Endothelial cell (in vitro differentiated cells): ENCODE measurements at regions not wholly inside any gene's neighbourhood (a gene's known extent, or its start where the extent isn't known, plus 50 kb on each side); places are given as distances from the start of the nearest gene placed in this dataset.
"Not testable (repeated sequence)": the region's sequence is repeated elsewhere in the genome, so short reads cannot be mapped to it uniquely, and the experiment has no call there.

Experiments
- DNase-seq: peaks from one replicate; pipeline ENCODE4 v3.0.0; 2021; ENCODE audit warnings: low spot score
- H3K27ac Mint-ChIP-seq: one replicate; pipeline ENCODE4 v1.8.0; 2021; ENCODE audit warnings: mixed read lengths, inconsistent platforms; ENCODE audit not compliant: unreplicated experiment
- H3K27me3 Mint-ChIP-seq: one replicate; pipeline ENCODE4 v1.8.0; 2021; ENCODE audit warnings: mild to moderate bottlenecking, moderate library complexity, mixed read lengths, inconsistent platforms; ENCODE audit not compliant: unreplicated experiment
- H3K36me3 Mint-ChIP-seq: one replicate; pipeline ENCODE4 v1.8.0; 2021; ENCODE audit warnings: mild to moderate bottlenecking, low read depth, mixed read lengths, inconsistent platforms; ENCODE audit not compliant: unreplicated experiment
- H3K4me1 Mint-ChIP-seq: one replicate; pipeline ENCODE4 v1.8.0; 2021; ENCODE audit warnings: mild to moderate bottlenecking, mixed read lengths, inconsistent platforms; ENCODE audit not compliant: unreplicated experiment
- H3K4me3 Mint-ChIP-seq: one replicate; pipeline ENCODE4 v1.8.0; 2021; ENCODE audit warnings: mild to moderate bottlenecking, mixed read lengths, inconsistent platforms; ENCODE audit not compliant: unreplicated experiment
- H3K9me3 Mint-ChIP-seq: one replicate; pipeline ENCODE4 v1.8.0; 2021; ENCODE audit warnings: mixed read lengths, inconsistent platforms; ENCODE audit not compliant: unreplicated experiment
- CTCF ChIP-seq: fragments of 200-600 bp; sonication (generic); IDR thresholded peaks from one replicate; pipeline ENCODE4 v1.5.0; 2021; ENCODE audit warnings: antibody characterized with exemption; ENCODE audit not compliant: unreplicated experiment

- Mint-ChIP-seq H3K27ac (no peak overlapping the region), H3K36me3 (no peaks in the 10 kb centered on the region)
- no peak for TF ChIP-seq CTCF
Observed at GRCh38 chr5:34467436-34467835, 188.7 kb upstream of the RAI14 start.

GRCh38 chr5:34467984-34468383 lies 188.1 kb upstream of the RAI14 start:
- H3K4me1 Mint-ChIP-seq, H3K27ac Mint-ChIP-seq, DNase-seq, H3K9me3 Mint-ChIP-seq, H3K4me3 Mint-ChIP-seq, H3K27me3 Mint-ChIP-seq, H3K36me3 Mint-ChIP-seq: not testable (repeated sequence)

More at GRCh38 chr5:34467436-34467835, 188.7 kb upstream of the RAI14 start:
- Mint-ChIP-seq H3K4me1 (no peaks in the 10 kb centered on the region), H3K4me3 (no peak overlapping the region), H3K27me3 (peaks cover 1% of the 10 kb centered on the region), H3K9me3 (no peaks in the 10 kb centered on the region)
- DNase-seq: no peak

GRCh38 chr5:34469971-34470370 lies 186.2 kb upstream of the RAI14 start:
- Mint-ChIP-seq H3K27me3 (peaks cover 1% of the 10 kb centered on the region), H3K9me3 (no peaks in the 10 kb centered on the region), H3K4me1 (no peaks in the 10 kb centered on the region), H3K27ac (no peak overlapping the region), H3K4me3 (no peak overlapping the region), H3K36me3 (no peaks in the 10 kb centered on the region)
- TF ChIP-seq CTCF: no peak
- no peak for DNase-seq

GRCh38 chr5:34474573-34475021 lies 181.5 kb upstream of the RAI14 start:
- Mint-ChIP-seq H3K9me3 (no peaks in the 10 kb centered on the region), H3K27me3 (peaks cover 3% of the 10 kb centered on the region), H3K4me1 (no peaks in the 10 kb centered on the region), H3K27ac (no peak overlapping the region), H3K4me3 (no peak overlapping the region), H3K36me3 (no peaks in the 10 kb centered on the region)
- DNase-seq: no peak
- peak; percentile 92 for TF ChIP-seq CTCF

- H3K27me3 Mint-ChIP-seq: peaks cover 3% of the 10 kb centered on the region
- no peak overlapping the region for H3K27ac Mint-ChIP-seq
- H3K4me1 Mint-ChIP-seq: no peaks in the 10 kb centered on the region
- H3K36me3 Mint-ChIP-seq: no peaks in the 10 kb centered on the region
- DNase-seq: no peak
- no peaks in the 10 kb centered on the region for H3K9me3 Mint-ChIP-seq
- TF ChIP-seq CTCF: no peak
- no peak overlapping the region for H3K4me3 Mint-ChIP-seq
Observed at GRCh38 chr5:34475249-34475966, 180.7 kb upstream of the RAI14 start.
